Duodenal mucosa (tissue), 2 donors: ENCODE measurements at regions not wholly inside any gene's neighbourhood (a gene's known extent, or its start where the extent isn't known, plus 50 kb on each side); places are given as distances from the start of the nearest gene placed in this dataset.
"Not testable (repeated sequence)": the region's sequence is repeated elsewhere in the genome, so short reads cannot be mapped to it uniquely, and the experiment has no call there.

Experiments
- H3K27ac ChIP-seq: one replicate; pipeline ENCODE4 v1.7.0; 2013; ENCODE audit warnings: low read depth, low read length
- H3K27me3 ChIP-seq, 2 donors: one replicate each; pipeline ENCODE4 v1.7.0; 2013; ENCODE audit warnings: low read length in 2 of 2, control low read depth in 1 of 2; ENCODE audit not compliant: insufficient read depth in 2 of 2, control insufficient read depth in 1 of 2
- H3K36me3 ChIP-seq, 2 donors: one replicate each; pipeline ENCODE4 v1.7.0; 2013; ENCODE audit warnings: low read length in 2 of 2, control low read depth in 1 of 2; ENCODE audit not compliant: insufficient read depth in 2 of 2, control insufficient read depth in 1 of 2
- H3K4me1 ChIP-seq, 2 donors: one replicate each; pipeline ENCODE4 v1.7.0; 2013; ENCODE audit warnings: low read length in 2 of 2, control low read depth in 1 of 2; ENCODE audit not compliant: insufficient read depth in 2 of 2, control insufficient read depth in 1 of 2
- H3K4me3 ChIP-seq, 2 donors: one replicate each; pipeline ENCODE4 v1.7.0; 2013; ENCODE audit warnings: low read length in 2 of 2, low read depth in 1 of 2
- H3K9ac ChIP-seq, 2 donors: one replicate each; pipeline ENCODE4 v1.7.0; 2013; ENCODE audit warnings: low read length in 2 of 2, low read depth in 1 of 2
- H3K9me3 ChIP-seq, 2 donors: one replicate each; pipeline ENCODE4 v1.7.0; 2013; ENCODE audit warnings: low read length in 2 of 2, control low read depth in 1 of 2; ENCODE audit not compliant: control insufficient read depth in 1 of 2

GRCh38 chr3:145395421-145395820, 765.6 kb downstream of the PLOD2 start:
- H3K4me1 ChIP-seq, result no peaks in the 10 kb centered on the region
- no peaks in the 10 kb centered on the region for H3K36me3 ChIP-seq
- H3K27me3 ChIP-seq, result no peaks in the 10 kb centered on the region
- H3K9me3 ChIP-seq, result peaks cover 0 to 11% of the 10 kb centered on the region in 2 donors
- no peak overlapping the region for H3K4me3 ChIP-seq
- no peak overlapping the region for H3K9ac ChIP-seq
- H3K27ac ChIP-seq, result no peak overlapping the region

GRCh38 chr3:145411605-145412004, 749.4 kb downstream of the PLOD2 start:
- Histone ChIP-seq H3K9ac (no peak overlapping the region), H3K27ac (no peak overlapping the region), H3K27me3 (no peaks in the 10 kb centered on the region), H3K36me3 (no peaks in the 10 kb centered on the region), H3K4me3 (no peak overlapping the region), H3K4me1 (no peaks in the 10 kb centered on the region), H3K9me3 (no peaks in the 10 kb centered on the region)

- no peaks in the 10 kb centered on the region for H3K36me3 ChIP-seq
- H3K4me3 ChIP-seq, result no peak overlapping the region
- no peaks in the 10 kb centered on the region for H3K9me3 ChIP-seq
- H3K27me3 ChIP-seq, result no peaks in the 10 kb centered on the region
- no peaks in the 10 kb centered on the region for H3K4me1 ChIP-seq
- no peak overlapping the region for H3K9ac ChIP-seq
- H3K27ac ChIP-seq, result no peak overlapping the region
Observed at GRCh38 chr3:145417678-145418077, 743.3 kb downstream of the PLOD2 start.

GRCh38 chr3:145422556-145422955, 738.4 kb downstream of the PLOD2 start:
- no peaks in the 10 kb centered on the region for H3K36me3 ChIP-seq
- H3K4me3 ChIP-seq, result no peak overlapping the region
- no peak overlapping the region for H3K27ac ChIP-seq
- no peaks in the 10 kb centered on the region for H3K27me3 ChIP-seq
- no peaks in the 10 kb centered on the region for H3K9me3 ChIP-seq
- no peak overlapping the region for H3K9ac ChIP-seq
- no peaks in the 10 kb centered on the region for H3K4me1 ChIP-seq

GRCh38 chr3:145427355-145427754, 733.6 kb downstream of the PLOD2 start:
- no peaks in the 10 kb centered on the region for H3K9me3 ChIP-seq
- no peaks in the 10 kb centered on the region for H3K36me3 ChIP-seq
- H3K4me3 ChIP-seq, result no peak overlapping the region
- H3K9ac ChIP-seq, result no peak overlapping the region
- no peaks in the 10 kb centered on the region for H3K4me1 ChIP-seq
- H3K27me3 ChIP-seq, result no peaks in the 10 kb centered on the region
- no peak overlapping the region for H3K27ac ChIP-seq

- H3K9me3 ChIP-seq, result peaks cover 0 to 4% of the 10 kb centered on the region in 2 donors
- no peaks in the 10 kb centered on the region for H3K27me3 ChIP-seq
- no peaks in the 10 kb centered on the region for H3K36me3 ChIP-seq
- H3K27ac ChIP-seq, result no peak overlapping the region
- no peak overlapping the region for H3K9ac ChIP-seq
- no peak overlapping the region for H3K4me3 ChIP-seq
- no peaks in the 10 kb centered on the region for H3K4me1 ChIP-seq
Observed at GRCh38 chr3:145429546-145429945, 731.4 kb downstream of the PLOD2 start.

GRCh38 chr3:145448436-145448835, 712.5 kb downstream of the PLOD2 start:
- Histone ChIP-seq H3K27ac (no peak overlapping the region), H3K4me1 (no peaks in the 10 kb centered on the region), H3K9ac (no peak overlapping the region), H3K4me3 (no peak overlapping the region), H3K9me3 (no peaks in the 10 kb centered on the region), H3K36me3 (no peaks in the 10 kb centered on the region), H3K27me3 (no peaks in the 10 kb centered on the region)

GRCh38 chr3:145450018-145450682, 710.8 kb downstream of the PLOD2 start:
- no peaks in the 10 kb centered on the region for H3K9me3 ChIP-seq

GRCh38 chr3:145457825-145458552, 703.0 kb downstream of the PLOD2 start:
- H3K36me3 ChIP-seq, result no peaks in the 10 kb centered on the region
- H3K4me1 ChIP-seq, result no peaks in the 10 kb centered on the region
- H3K4me3 ChIP-seq, result no peak overlapping the region
- no peaks in the 10 kb centered on the region for H3K9me3 ChIP-seq
- H3K27ac ChIP-seq, result no peak overlapping the region
- H3K9ac ChIP-seq, result no peak overlapping the region
- no peaks in the 10 kb centered on the region for H3K27me3 ChIP-seq

More at GRCh38 chr3:145450018-145450682, 710.8 kb downstream of the PLOD2 start:
- H3K4me1 ChIP-seq, result no peaks in the 10 kb centered on the region
- H3K9ac ChIP-seq, result no peak overlapping the region
- no peak overlapping the region for H3K4me3 ChIP-seq
- no peaks in the 10 kb centered on the region for H3K27me3 ChIP-seq
- no peak overlapping the region for H3K27ac ChIP-seq
- H3K36me3 ChIP-seq, result no peaks in the 10 kb centered on the region

- H3K36me3 ChIP-seq, H3K9ac ChIP-seq, H3K27me3 ChIP-seq, H3K9me3 ChIP-seq, H3K4me1 ChIP-seq, H3K4me3 ChIP-seq, H3K27ac ChIP-seq: not testable (repeated sequence)
Observed at GRCh38 chr3:145459681-145460080, 701.3 kb downstream of the PLOD2 start.
